H1 (cell line): ENCODE measurements at regions not wholly inside any gene's neighbourhood (a gene's known extent, or its start where the extent isn't known, plus 50 kb on each side); places are given as distances from the start of the nearest gene placed in this dataset.

Experiments used
- BRCA1 ChIP-seq: IDR thresholded peaks from 2 replicates; pipeline ENCODE4 v1.6.1; 2012; ENCODE audit warnings: low read depth, low read length, improper control_type of control experiment
- CTCF ChIP-seq, 3 experiments: IDR thresholded peaks; 1 replicate in 2 of 3; 2 replicates in 1 of 3; pipeline versions ENCODE4 v1.5.1 to v1.6.1; 2011; ENCODE audit warnings: low read length in 3 of 3, mild to moderate bottlenecking in 3 of 3, inconsistent platforms in 2 of 3, low read depth in 1 of 3, moderate library complexity in 1 of 3; ENCODE audit not compliant: insufficient read depth in 1 of 3; ENCODE audit errors: control extremely low read depth in 1 of 3
- EP300 ChIP-seq, 2 experiments: IDR thresholded peaks; 1 replicate in 1 of 2; 2 replicates in 1 of 2; pipeline ENCODE4 v1.6.1; 2011 to 2012; ENCODE audit warnings: low read depth in 2 of 2, low read length in 2 of 2, mild to moderate bottlenecking in 2 of 2, borderline replicate concordance in 1 of 2, inconsistent platforms in 1 of 2, moderate library complexity in 1 of 2
- KDM5A ChIP-seq: fragments of 200-600 bp; IDR thresholded peaks from 2 replicates; pipeline ENCODE4 v1.7.1; 2012; ENCODE audit warnings: mild to moderate bottlenecking, low read length, inconsistent platforms, mixed read lengths
- POLR2A ChIP-seq, 2 experiments: IDR thresholded peaks; 1 replicate in 1 of 2; 2 replicates in 1 of 2; pipeline ENCODE4 v1.6.1; 2011; ENCODE audit warnings: low read depth in 2 of 2, low read length in 2 of 2, mild to moderate bottlenecking in 2 of 2; ENCODE audit errors: control extremely low read depth in 1 of 2
- RXRA ChIP-seq: IDR thresholded peaks from 2 replicates; pipeline ENCODE4 v1.6.1; 2011; ENCODE audit warnings: low read depth, mild to moderate bottlenecking, low read length, moderate library complexity; ENCODE audit not compliant: insufficient read depth
- TAF1 ChIP-seq: IDR thresholded peaks from 2 replicates; pipeline ENCODE4 v1.6.1; 2011; ENCODE audit warnings: mild to moderate bottlenecking, low read depth, low read length

- TF ChIP-seq BRCA1 (no peak), KDM5A (no peak), CTCF (IDR thresholded peaks at IDR 0.05; ENCODE audit: control extremely low read depth in 1 of 3, insufficient read depth in 1 of 3, low read depth in 1 of 3, low read length in 3 of 3) (no peak), EP300 (IDR thresholded peaks at IDR 0.05; ENCODE audit: borderline replicate concordance in 1 of 2, low read depth in 2 of 2, low read length in 2 of 2) (no peak), POLR2A (IDR thresholded peaks at IDR 0.05; ENCODE audit: control extremely low read depth in 1 of 2, low read depth in 2 of 2, low read length in 2 of 2) (no peak), RXRA (no peak), TAF1 (no peak)
Observed at GRCh38 chr18:7383002-7383980, 152.4 kb downstream of the LRRC30 start.
